ENCODE measurements at regions not wholly inside any gene's neighbourhood (a gene's known extent, or its start where the extent isn't known, plus 50 kb on each side); places are given as distances from the start of the nearest gene placed in this dataset.

DNA sequence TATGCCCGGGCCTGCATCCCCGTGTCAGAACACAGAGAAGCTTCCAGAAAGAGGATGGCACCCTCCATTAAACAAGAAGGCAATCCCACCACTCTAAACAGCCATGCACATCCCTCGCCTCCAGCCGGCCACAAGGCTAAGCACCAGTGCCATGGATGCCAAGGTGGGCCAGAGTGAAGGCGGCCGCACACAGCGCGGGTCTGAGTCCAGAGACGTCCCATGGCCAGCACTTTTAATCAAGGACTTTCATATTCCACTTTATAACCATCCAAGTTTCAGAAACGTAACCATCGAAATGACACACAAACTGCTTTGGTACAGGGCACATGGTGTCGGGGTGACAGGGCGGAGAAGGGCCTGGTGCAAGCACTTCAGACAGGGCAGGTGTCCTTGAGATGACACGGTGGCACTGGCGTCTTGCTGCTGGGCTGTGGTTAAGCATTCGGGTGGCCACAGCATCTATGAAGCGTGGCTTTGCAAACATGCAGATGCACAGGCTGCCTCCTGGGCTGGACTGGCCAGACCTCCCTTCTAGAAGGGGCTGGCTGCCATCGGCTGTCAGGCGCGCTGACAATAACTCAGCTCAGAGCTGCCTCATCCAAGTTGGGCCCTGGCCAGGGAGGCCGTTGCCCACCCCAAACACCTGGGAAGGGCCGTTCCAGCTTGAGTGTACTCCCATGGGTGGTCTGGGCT lies 117.2 kb downstream of the RFLNA start:
- DNase-seq (ENCODE audit: low read depth), result no peak

DNA sequence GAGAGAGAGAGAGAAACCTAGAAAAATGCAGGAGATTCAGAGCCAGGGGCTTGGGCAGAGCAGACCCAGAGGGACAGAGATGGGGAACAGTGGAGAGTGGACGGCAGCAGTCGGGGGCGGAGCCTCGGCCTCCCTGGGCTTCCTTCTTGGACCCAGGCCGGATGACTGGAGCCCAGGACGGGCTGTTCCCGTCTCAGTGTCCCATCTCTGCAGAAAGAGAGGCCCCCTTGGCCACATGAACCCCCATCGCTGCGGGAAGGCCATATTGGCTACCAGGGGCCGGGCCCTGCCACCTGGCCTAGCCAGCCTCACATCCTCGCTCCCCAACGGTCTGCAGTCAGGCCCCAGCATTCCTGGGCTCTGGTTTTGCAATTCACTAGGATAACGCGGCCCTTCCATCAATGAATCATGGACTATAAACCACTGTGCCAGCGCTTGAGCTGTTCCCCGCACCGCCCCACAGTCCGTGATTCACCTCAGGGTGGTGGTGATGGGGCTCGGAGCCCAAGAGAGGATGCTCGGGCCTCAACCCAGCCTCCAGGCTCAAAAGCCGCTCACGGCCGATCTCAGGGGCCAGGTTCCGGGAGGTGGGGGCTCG lies 116.5 kb downstream of the RFLNA start:
- peak; percentile 91 for DNase-seq (ENCODE audit: low read depth)

DNA sequence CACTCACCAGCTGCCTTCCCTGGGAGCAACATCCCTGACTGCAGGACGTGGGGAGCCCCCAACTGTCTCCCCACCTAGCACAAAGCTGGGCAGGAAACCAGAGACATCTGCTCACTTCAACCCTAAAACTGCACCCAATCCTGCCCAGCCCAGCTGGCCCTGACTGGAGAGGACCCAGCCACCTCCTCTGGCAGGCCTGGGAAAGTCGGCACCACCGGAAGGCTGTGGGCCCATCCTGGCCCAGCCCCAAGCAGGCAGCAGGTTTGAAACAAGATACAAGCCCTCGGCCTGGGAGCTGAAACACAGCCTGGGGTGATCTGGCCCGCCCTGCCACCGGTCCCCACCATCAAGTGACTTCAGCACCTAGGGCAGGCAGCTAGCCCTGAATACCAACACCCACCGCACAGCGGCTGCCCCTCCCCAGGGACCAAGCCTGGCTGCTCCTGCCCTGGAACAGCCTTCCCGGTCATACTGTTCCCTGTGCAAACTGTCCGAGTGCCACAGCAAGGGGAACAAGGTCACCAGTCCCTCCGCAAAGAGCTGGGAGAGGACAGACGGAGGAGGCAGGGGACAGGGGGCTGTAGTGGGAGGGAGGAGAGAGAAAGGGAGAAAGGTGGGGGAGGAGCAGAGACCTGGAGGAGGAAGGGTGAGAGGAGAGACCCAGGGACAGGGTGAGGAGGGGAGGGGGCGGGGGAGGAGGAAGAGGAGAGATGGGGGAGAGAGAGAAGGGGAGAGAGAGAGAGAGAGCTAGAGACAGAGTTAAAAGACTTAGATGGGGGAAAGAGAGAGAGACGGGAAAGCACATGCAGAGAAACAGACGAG lies 115.7 kb downstream of the RFLNA start:
- no peak for DNase-seq (ENCODE audit: low read depth)

DNA sequence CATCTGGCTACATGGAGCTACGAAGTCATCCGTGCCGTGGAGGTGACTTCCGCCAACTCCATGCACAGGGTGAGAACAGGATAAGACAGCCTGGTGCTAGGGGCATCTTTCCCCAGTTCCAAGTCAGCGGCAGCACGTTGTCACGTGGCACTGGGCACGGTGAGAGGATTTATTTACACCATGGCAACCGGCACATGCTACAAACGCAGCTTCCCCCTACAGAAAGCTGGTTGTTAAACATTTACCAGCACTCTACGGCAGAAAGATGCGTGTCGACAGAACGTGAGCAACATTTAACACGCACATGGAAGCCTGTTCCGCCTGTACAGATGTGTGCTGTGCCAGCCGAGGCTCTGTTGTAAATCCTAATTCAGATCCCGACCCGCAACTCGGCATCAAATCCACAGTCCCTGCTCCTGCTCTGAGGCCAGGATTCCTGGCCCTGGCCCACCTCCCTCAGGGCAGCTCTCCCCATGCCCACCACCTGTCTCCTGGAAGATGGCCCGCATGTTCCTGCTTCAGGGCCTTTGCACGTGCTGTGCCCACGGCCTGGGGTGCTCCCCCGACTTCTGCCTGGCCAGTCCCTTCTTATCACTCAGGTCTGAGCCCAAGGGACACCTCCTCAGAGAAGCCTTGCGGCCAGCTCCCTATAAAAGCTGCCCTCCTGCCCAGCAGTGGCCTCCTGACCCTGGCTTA lies 114.1 kb downstream of the RFLNA start:
- no peak for DNase-seq (ENCODE audit: low read depth)

DNA sequence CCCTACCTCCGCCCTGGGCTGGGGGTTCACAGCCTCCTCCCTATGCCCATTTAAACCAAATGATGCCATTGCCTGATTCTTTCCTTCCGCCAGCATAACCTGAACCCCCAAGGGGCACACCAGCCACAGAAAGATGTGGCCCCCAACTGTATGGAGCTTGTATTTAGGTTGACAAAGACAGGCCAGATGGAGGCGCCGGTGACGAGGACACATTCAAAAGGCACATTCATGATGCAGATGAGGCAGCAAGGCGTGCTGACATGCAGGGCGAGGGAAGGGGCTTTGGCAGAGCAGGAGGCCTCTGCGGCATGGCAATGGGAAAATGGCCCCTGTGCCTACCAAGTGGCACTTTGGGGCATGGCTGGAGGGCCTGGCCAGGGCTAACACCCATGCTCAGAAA lies 112.2 kb downstream of the RFLNA start:
- DNase-seq (ENCODE audit: low read depth), result no peak

DNA sequence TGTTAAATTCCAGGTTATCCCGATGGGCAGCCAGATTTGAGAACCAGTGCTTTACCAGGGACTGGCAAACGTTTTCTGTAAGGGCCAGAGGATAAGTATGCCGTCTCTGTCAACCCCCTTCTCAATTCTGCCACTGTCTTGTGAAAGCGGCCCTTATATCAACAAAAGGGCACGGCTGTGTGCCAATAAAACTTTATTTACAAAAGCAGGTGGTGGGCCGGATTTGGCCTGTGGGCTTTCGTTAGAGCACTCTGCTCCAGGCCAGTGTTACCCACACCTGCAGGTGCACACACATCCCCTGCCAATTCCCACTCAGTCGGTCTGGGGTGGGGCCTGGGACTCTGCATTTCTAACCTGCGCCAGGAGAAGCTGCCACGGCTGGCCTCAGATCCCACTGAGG lies 111.2 kb downstream of the RFLNA start:
- no peak for DNase-seq (ENCODE audit: low read depth)

DNA sequence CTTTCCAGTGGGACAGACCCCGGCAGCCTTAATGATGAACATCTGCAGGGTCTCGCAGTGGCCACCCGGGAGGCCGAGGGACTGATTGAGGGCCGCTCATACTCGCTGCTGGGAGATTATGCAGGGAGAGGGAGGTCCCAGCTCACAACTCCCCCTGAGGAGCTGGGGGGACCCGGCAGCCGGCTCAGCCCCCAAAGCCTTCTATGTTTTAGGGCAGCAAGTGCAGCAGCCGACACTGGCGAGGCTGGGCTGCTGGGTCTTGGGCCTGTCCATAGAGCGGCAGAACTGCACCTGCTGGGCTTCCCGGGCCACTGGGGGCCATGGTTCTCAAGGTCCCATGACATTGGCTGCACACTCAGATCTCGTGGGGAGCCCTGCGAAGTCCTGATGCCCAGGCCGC lies 110.7 kb downstream of the RFLNA start:
- no peak for DNase-seq (ENCODE audit: low read depth)

DNA sequence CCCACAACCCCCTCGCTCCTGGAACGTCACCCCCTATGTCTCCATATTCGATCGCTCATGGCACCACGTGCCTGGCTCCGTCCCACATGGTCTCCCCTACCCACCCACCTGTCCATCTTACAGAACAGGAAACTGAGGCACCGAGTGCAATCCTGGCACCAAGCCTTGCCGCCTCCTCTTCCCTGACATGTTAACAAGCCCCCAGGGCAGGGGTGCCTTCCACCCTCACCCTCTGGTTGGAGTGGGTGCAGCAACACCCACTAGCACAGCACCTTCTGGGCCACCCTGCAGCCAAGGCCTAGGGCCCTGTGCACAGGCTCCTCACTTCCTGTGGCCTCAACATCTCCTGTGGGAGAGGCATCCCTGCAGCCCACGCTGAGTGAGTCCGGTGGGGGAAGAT lies 110.3 kb downstream of the RFLNA start:
- no peak for DNase-seq (ENCODE audit: low read depth)

DNA sequence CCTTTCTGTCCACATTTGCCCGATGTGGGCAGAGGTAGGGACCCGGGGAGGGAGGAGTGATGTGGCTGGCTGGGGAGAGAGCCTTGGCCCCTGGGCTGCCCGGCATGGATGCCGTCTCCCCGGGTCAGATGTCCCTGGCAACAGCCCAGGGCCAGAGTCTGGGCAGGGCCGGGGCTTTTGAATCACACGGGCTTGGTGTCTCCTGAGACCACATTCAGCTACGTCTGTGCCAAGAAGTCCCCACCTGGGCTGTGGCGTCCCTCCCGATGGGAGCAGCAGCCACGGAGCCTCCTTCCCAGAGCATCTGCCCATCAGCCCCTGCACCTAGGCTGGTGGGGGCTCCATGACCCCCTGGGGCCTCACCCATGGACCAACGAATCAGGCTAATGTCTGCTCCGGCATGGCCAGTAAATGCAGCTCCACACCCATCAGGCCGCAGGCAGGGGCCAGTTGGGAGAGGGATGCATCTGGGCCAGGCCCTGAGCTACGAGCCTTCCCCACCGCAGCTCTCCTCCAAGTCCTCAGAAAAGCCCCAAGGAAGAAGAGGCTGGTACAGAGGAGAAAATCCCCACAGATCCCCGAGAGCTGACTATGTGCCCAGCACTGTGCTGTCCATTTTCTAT lies 109.4 kb downstream of the RFLNA start:
- no peak for DNase-seq (ENCODE audit: low read depth)

DNA sequence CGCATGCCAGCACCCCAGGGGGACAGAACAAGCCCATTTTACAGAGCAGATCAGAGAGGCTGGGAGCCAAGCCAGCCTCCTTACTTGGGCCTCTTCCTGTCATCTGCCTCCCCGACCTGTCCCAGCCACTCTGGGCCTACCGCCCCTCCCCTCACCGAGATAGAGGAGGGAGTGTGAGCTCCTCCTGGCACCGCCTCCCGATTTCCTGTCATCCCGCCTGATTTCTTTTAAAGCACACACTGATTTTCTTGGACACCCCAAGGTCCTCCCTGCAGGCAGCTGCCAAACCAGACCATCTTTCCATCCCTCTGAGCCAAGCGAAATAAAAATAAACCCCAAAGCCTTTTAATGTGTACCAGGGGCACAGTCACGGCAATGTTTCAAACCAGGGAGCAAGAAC lies 108.4 kb downstream of the RFLNA start:
- no peak for DNase-seq (ENCODE audit: low read depth)

DNA sequence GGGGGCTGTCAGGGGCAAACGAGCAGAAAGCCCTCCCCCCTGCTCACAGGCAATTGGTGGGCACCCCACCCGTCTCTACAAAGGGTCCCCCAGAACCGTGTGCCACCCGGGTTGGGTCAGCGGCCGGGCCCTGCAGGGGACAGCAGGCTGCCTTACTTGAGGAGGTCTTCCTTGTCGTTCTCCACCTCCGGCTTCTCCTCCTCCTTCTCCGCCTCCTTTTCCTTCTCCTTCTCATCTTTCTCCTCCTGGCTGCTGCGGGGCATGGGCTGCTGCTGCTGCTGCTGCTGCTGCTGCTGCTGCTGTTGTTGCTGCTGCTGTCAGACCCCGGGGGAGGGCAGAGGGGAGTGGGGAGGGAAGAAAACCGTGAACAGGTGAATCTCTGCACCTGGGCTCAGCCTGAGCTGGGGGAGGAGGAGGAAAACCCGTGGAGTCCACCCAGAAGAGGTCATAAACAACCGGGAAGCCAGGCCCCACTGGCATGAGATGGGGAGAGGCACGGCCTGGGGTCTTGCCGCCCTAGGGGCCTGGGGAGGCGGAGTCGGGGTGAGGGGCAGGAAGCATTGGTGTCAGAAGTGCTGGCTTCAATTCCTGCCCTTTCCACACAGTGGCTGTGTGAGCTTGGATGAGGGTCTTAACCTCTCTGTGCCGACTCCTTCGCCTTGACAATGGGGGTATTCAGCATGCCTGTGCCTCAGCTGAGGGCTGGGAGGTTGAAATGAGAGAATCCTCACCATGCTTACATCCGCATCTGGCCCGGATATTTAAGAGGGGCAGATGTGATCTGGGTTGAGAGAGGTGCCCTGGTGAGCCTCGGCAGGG lies 107.6 kb downstream of the RFLNA start:
- no peak for DNase-seq (ENCODE audit: low read depth)

DNA sequence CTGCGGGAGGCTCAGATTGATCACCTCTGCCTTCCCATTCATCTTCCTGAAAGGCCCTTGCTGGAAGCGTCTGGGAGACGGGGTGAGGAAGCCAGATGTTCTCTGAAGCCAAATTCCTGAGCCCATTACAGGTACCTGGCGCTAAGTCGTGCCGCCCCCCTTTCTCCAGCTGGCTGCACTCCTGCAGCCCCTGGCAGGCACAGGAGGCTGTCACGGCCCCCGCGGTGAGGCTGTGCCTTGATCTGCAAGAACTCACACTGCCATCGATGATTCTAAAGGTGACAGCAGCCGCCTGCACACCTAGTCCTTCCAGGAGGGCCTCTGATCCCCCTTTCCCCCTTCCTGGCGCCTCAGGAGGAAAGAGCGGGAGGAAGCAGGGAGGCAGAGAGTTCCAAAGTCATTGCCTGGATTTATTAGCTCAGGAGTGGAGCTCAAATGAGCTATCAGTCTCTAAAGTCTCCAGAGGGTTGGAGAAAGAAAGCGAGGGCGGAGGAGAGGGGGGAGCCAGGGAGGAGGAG lies 106.9 kb downstream of the RFLNA start:
- DNase-seq (ENCODE audit: low read depth), result no peak

DNA sequence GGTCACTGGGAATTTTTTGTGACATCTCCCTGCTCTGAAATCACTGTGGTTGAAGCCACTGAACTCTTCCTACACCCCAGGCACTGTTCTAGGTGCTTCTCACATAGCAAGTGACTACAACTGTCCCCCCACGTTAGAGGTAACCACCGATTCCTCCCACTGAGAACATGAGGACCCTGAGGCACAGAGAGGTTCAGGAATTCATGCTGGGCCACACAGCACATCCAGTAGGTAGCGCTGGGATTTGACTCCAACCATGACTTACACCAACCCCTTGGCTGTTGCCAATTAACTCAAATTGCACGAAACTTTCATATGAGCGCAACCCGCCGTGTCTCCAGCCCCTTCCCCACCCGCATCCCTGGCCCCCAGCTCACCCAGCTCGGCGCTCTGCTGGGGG lies 105.2 kb downstream of the RFLNA start:
- no peak for DNase-seq (ENCODE audit: low read depth)

DNA sequence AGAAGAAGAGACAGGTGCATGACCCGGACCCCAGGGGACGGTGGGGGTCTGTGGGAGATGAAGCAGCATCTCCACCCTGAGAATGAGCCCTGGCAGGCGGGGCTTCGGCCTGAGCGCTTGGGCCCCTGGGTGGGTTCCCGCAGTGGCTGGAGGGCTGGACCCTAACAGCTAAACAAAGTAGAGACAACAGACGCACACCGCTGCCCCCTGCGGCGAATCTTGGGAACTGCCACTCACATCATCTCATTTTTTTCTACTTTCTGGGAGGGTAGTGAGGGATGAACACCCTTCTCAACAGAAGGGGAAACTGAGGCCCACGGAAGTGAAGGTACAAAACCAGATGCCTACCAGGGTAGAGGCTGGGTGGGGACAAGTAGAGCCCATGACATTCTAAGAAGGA lies 104.7 kb downstream of the RFLNA start:
- DNase-seq (ENCODE audit: low read depth), result no peak

DNA sequence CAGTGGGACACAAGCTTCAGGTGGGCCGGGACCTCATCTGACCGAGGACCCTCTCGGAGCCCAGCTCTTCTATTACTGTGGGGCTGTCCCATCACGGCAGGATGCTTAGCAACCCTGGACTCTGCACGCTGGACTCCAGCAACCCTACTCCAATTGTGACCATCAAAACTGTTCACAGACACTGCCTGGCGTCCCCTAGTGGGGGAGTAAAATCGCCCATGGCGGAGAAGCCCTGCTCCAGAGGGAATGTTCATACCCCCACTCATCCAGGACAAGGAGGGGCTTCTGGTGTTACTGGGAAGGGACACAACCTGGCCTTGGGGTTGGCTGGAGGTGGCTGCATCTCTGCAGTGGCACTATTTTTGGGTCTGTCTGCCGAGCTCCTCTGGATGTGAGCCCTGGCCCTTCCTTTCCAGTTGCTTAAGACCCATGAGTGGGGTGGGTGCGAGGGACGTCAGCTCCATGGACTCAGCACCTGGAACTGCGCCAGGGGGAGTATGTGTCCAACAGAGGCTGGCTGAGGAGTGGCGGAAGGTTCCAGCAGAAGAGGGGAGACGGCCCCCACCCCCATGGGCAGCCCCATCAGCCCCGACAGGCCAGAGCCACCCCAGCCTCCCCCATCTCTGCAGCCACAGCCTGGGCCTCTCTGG lies 103.8 kb downstream of the RFLNA start:
- no peak for DNase-seq (ENCODE audit: low read depth)

DNA sequence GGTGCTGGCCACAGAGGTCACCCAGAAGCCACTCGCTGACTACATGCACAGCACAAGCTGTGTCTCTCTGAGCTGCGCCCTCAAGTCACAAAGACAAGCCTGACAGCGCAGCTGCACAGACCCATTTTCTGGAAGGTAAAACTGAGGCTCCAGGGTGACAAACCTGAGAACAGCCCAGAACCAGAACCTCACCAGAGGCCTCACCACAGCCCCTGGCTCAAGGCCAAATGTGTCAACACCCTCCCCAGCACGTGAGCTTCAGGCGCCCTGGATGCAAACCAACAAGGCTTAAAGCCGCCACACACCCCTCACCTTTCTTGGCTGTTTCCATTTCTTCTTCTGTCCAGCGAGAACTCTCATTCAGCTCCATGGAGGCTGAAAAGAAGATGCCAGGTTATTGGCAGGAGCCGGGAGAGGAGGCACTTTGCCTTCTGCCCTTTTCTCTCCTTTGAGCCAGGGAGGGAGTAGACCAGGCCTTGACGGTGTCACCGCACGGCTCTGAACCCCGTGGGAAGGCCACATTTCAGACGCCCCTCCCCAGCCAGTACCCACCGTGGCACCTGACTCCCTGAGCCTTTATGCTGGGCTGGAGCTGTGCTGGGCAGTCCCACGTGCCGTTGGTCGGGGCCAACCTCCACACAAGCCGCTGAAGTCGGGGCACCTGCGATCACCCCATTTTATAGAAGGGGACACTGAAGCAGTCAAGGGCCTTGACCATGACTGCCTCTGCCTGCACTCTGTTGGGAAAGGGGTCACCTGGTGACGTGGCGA lies 103.1 kb downstream of the RFLNA start:
- DNase-seq (ENCODE audit: low read depth), result no peak

DNA sequence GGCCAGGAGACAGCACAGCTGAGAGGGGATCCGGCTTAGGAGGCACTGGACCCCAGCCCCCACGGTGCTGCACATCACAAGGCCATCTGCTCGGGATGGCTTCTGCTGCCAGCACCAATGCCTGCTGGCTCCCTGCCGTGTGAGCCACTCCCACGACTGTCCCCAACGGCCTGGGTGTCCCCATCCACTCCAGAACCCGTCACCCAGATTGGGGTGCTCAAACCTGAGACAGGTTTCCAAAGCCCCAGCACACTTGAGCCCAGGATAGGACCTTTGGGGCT lies 102.4 kb downstream of the RFLNA start:
- DNase-seq (ENCODE audit: low read depth), result no peak

DNA sequence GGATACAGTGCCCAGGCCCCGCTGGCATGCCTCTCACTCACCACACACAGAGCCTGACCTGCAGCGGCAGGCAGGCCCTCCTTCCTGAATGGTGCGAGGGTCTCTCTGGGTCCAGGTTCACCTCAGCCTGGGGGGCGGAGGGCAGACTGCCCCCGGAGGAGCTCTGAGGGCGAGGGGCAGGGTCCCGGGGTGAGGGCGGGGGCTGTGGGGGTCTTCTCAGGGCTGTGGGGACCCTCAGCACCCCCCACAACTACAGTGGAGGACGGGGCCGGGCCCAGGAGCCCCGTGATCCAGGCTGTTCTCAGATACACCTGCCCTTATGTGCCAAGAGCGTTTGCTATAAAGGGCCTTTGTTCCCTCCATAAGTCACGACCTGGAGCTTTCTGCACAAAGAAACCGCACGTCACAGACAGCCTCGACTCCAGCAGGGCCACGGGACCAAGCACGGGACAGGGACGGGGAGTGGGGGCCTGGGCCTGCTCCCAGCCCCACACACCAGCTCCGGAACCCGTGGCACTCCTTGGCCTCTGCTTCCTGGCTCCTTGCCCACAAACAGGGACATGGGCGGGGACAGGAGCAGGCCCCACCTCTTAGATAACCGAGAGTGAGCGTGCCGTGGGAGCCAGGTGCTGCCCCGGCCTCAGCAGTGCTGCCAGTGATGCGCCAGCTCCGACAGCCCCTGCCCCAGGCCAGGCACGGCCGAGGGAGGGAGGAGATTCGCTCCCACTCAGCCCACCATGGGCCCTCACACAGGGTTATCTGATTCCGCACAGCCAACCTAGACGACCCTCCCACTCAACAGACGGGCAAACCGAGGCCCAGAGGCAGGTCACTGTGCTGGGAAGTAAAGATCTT lies 101.9 kb downstream of the RFLNA start:
- DNase-seq (ENCODE audit: low read depth), result no peak

DNA sequence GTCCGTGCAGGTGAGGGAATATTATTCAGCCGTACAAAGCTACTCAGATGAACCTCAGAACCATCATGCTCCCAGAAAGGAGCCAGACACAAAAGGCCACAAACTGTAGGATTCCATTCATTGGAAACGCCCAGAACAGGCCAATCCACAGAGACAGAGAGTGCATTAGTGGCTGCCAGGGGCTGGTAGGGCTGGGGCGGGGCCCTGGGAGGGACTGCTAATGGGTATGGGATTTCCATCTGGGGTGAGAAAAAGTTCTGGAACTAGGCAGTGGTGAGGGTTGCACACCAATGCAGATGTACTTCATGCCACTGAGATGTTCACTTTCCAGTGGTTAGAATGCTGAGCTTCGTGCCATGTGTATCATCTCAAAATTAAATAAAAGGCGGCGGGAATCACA lies 101.1 kb downstream of the RFLNA start:
- no peak for DNase-seq (ENCODE audit: low read depth)

All from GM04503 (cell line).